HG02970 (cell line): ENCODE measurements at regions not wholly inside any gene's neighbourhood (a gene's known extent, or its start where the extent isn't known, plus 50 kb on each side); places are given as distances from the start of the nearest gene placed in this dataset.
"Not testable (repeated sequence)": the region's sequence is repeated elsewhere in the genome, so short reads cannot be mapped to it uniquely, and the experiment has no call there.

Experiments used
- ATAC-seq: cut with Tn5 transposase; IDR thresholded peaks from one replicate; pipeline ENCODE4 v1.9.1; 2021; ENCODE audit warnings: mild to moderate bottlenecking, moderate library complexity, moderate number of reproducible peaks; ENCODE audit not compliant: unreplicated experiment, low FRiP score

DNA sequence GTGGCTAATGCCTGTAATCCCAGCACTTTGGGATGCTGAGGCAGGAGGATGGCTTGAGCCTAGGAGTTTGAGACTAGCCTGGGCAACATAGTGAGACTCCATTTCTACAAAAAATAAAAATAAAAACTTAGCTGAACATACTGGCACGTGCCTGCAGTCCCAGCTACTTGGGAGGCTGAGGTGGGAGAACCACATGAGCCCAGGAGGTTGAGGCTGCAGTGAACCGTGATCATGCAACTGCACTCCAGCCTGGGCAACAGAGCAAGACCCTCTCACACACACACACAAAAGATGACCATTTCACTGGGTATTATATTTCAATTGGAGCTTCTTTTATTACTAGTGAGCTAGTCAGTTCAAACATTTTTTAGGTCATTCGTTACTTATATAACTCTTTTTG lies 116.9 kb upstream of the SLC35F3 start:
- ATAC-seq = no peak

DNA sequence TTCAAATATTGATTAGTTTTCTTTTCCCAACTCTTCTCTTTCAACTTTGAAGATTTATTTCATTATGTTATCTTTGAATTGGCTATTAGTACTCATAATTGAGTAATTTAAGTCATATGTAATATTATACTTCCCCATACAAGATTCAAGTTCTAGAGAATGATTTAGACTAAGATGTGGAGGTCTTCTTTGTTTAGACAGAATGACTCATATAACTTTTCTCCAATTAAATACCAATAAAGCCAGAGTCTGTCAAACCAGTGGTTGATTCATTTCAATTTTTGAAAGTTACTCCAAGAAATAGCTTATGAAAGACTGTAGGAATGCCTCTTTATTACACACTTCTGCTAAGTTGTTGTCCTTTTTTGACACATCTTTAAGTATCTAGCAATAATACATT lies 115.8 kb upstream of the SLC35F3 start:
- no peak for ATAC-seq

DNA sequence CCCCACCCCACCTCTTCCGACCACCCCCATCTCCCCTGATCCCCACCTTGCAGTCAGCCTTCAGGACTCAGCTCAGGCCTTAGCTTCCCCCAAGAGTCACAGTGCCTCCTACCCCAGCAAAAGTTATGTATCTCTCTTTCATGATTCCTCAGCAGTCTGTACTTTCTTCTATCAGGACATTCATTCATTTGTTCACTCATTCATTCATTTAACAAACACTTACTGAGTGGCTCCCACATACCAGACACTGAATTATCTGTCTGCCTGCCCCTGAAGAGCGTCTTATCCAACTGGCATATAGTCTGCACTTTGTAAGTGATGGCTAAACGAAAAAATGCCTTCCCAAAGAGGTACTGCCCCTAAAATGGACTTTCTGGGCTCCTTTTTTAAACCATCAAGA lies 114.4 kb upstream of the SLC35F3 start:
- no peak for ATAC-seq

DNA sequence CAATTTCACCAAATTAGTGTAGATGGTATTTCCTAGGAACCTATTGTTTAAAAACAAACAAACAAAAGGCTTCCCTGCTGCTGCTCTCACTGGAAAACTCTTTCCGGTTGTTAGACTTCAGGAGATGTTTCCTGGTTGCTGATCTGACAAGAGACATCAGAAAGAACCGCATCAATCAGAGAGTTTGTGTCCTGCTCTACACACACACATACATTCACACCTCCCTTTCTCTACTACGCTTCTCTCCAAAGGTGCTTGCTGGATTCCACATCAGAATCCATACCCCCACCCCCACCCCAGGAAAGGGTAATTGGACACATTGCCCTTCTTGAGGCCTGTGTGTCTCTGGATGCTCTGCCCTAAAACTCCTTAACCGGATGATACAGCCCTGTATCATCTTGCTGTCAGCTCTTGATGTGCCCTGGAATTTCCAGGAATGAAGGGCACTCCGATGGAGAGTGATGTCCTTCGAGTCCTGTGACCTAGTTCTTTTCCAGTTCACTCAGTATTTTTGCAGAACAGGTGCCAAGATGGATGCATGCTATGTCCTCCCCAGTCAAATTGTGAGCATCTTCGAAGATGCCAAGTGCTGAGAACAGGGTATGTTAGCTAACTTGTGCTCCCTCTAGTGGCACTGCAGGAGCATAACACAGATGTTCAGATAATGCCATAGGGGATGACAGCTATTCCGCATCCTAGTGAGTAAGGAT lies 113.7 kb upstream of the SLC35F3 start:
- ATAC-seq = peak; percentile 76

DNA sequence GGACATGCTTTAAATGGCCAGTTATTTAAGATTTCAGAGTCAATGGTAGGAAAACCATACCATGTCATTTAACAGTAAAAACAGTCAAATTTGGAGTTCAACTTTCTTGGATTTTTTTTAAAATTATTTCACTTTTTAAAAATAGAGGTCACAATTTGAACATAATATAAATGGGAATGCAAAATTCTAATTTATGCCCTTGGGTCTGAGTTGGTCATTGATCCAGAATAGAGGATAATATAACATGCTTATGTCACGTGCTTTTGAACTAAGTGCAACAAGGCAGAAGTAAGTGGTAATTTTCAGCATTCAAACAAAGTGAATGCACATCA lies 113.1 kb upstream of the SLC35F3 start:
- no peak for ATAC-seq

DNA sequence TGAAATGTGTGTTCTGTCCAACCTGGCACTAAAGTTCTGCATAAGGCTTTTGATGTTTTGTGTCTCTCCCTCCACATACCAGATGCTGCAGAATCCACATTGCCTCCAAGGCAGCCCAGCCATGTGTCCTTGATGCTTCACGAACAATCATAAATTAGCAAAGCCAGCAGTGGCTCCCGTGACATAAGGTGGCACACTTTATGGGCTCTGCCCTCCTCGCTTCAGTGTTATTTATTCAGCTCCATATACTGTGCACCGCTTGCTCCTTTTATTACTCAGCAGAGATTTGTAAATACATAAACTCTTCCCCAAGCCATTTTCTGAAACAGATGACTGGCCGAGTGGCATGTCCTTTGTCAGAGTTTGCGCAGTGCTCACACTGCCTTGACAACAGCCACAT lies 112.8 kb upstream of the SLC35F3 start:
- no peak for ATAC-seq

DNA sequence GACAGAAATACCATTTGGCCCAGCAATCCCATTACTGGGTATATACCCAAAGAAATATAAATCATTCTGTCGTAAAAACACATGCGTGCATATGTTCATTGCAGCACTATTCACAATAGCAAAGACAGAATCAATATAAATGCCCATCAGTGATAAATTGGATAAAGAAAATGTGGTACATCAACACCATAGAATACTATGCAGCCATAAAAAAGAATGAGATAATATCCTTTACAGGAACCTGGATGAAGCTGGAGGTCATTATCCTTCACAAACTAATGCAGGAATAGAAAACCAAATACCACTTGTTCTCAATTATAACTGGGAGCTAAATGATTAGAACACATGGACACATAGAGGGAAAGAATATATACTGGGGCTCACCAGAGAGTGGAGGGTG lies 109.6 kb upstream of the SLC35F3 start:
- ATAC-seq = no peak

DNA sequence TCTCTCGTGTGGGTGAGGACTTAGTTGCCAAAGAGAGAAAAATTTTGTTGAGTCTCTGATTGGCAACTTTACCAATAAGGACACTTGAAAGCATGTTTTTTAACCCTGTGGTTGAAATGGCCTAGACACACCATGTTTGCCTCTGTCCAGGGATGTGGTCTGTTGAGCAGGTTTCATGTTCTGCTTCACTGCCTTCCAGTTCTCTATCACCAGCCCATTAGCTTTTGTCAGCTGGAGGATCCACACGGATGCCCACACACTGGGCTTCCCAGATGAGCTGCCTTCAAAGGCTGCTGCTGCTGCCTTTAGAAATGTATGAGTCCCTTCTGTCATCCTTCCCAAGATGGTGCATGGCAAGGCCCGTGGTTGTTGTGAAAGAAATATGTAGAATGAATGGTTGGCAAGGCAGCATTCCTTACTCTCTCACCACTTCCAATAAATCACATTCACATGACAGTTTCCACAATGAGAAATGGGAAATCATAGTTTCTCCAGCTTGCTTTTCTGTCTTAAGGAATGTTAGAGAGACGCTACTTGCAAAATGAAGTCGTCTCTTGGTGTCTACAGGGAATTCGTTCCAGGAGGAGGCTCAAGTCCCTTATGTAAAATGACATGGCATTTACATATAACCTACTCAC lies 108.2 kb upstream of the SLC35F3 start:
- no peak for ATAC-seq

DNA sequence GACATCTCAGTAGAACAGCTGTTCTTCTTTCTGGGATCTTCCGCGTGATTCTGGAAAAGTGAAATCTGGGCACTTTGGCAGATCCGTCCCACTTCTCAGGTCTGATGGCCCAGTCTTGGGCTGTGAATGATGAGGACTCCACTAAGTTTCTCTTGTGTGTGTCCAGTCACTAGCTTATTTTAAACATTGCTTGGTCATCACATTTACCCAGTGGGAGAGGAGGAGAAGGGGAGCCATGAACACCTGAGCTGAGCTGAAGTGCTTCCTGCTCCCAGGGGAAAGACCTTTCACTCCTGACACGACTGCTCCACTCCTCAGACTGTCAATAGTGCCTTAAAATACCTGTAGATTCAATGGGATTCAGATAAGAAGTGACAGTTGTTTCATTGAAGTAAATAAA lies 101.9 kb upstream of the SLC35F3 start:
- no peak for ATAC-seq

DNA sequence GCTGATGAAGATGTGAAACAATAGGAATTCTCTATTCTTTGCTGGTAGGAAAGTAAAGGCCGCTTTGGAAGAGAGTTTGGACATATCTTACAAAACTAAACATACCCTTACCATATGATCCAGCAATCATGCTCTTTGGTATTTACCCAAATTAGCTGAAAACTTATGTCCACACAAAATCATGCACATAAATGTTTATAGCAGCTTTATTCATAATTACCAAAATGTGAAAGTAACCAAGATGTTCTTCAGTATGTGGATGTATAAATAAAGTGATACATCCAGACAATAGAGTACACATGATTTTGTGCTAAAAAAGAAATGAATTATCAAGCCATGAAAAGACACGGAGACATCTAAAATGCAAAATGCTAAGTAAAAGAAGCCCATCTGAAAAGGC lies 98.7 kb upstream of the SLC35F3 start:
- ATAC-seq = no peak

DNA sequence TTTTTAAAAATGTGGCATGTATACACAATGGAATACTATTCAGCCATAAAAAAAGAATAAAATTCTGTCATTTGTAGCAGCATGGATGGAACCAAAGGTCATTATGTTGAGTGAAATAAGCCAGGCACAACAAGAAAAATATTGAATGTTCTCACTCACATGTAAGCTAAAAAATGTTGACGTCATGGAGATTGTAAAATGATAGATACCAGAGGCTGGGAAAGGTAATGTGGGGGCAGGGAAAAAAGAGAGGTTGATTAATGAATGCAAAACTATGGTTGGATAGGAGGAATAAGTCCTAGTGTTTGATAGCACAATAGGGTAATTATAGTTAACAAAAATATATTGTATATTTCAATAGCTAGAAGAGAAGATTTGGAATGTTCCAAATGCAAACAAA lies 89.1 kb upstream of the SLC35F3 start:
- no peak for ATAC-seq

DNA sequence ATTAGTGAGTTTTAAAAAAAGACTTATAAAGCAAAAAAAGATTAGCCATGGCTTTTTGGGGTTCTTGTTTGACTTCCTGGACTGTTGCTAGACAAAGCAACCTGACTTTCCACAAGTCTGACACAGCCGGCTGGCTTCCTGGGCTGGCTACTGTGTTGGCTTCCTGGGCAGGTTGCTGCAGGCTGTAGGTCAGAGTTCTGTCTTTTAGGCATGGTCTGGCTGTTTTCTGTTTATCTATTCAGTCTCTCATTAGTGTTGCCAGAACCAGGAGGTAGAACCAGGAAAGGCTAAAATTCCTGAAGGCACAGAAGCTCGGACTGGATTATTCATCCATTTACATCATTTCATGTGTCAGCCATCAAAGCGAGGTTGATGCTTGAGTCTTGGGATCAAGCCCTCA lies 88.6 kb upstream of the SLC35F3 start:
- ATAC-seq = no peak

DNA sequence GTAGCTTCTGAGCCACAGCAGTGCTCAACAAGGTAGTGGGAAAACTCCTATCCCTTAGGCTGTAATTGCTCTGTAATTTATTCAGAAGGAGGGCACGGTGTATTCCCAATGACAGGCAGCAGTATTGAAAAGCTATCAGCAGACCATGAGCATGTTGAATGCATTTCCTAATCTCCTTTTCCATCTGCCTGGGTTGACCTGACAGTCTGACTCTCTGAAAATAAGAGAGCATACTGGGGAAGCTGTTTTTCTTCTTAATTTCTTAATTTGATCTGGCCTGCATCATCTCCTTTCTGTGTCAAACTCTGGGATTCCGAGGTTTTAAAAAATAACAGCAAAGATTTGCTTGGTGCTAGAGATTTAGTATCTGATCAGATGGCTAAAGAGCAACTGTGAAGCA lies 88.1 kb upstream of the SLC35F3 start:
- no peak for ATAC-seq

DNA sequence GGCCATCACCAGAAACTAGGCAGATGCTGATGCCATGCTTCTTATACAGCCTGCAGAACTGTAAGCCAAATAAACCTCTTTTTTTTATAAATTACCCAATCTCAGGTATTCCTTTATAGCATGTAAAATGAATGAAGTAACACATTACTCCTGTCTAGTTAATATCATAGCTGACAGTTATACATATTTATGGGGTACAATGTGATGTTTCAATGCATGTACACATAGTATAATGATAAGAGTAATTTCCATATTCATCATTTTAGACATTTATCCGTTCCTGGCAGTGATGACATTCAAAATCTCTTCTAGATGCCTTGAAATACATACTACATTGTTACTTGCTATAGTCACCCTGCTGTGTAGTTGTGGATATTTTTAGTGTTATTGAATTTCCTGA lies 85.4 kb upstream of the SLC35F3 start:
- ATAC-seq = no peak

DNA sequence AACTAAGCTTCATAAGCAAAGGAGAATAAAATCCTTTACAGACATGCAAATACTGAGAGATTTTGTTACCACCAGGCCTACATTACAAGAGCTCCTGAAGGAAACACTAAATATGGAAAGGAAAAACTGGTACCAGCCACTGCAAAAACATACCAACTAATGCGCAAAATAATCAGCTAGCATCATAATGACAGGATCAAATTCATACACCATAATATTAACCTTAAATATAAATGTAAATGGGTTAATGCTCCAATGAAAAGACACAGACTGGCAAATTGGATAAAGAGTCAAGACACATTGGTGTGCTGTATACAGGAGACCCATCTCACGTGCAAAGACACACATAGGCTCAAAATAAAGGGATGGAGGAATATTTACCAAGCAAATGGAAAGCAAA lies 80.3 kb upstream of the SLC35F3 start:
- ATAC-seq = not testable (repeated sequence)

DNA sequence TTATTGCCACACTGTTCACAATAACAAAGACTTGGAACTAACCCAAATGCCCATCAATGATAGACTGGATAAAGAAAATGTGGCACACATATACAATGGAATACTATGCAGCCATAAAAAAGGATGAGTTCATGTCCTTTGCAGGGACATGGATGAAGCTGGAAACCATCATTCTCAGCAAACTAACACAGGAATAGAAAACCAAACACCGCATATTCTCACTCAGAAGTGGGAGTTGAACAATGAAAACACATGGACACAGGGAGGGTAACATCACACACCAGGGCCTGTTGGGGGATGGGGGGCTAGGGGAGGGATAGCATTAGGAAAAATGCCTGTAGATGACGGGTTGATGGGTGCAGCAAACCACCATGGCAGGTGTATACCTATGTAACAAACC lies 76.5 kb upstream of the SLC35F3 start:
- not testable (repeated sequence) for ATAC-seq

DNA sequence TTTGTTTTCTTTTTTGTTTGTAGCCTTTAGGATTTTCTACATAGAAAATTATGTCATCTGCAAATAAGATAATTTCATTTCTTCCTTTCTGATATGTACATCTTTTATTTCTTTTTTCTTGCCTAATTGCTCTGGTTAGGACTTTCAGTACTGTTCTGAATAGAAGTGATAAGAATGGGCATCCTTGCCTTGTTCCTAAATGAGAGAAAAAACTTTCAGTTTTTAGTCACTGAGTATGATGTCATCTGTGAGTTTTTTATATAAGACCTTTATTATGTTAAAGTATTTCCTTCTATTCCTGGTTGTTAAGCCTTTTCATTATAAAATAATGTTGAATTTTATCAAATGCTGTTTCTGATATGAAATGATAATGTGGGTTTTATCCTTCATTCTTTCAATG lies 76.0 kb upstream of the SLC35F3 start:
- no peak for ATAC-seq

DNA sequence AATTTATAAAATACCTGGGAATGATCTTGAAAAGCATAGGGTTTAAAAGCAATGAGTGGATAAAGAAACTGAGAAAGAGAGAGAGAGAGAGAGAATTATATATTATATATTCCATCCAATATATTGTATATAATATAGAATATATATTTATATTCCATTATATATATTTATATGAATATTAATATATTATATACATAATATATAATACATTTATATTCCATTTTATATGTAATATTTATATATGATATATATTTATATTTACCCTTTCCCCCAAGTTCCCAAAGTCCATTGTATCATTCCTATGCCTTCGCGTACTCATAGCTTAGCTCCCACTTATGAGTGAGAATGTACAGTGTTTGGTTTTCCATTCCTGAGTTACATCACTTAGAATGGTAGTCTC lies 69.9 kb upstream of the SLC35F3 start:
- no peak for ATAC-seq

DNA sequence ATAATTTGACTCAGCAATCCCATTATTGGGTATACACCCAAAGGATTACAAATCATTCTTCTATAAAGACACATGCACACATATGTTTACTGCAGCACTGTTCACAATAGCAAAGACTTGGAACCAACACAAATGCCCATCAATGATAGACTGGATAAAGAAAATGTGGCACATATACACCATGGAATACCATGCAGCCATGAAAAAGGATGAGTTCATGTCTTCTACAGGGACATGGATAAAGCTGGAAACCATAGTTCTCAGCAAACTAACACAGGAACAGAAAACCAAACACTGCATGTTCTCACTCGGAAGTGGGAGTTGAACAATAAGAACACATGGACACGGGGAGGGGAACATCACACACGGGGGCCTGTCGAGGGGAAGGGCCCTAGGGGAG lies 66.3 kb upstream of the SLC35F3 start:
- not testable (repeated sequence) for ATAC-seq

DNA sequence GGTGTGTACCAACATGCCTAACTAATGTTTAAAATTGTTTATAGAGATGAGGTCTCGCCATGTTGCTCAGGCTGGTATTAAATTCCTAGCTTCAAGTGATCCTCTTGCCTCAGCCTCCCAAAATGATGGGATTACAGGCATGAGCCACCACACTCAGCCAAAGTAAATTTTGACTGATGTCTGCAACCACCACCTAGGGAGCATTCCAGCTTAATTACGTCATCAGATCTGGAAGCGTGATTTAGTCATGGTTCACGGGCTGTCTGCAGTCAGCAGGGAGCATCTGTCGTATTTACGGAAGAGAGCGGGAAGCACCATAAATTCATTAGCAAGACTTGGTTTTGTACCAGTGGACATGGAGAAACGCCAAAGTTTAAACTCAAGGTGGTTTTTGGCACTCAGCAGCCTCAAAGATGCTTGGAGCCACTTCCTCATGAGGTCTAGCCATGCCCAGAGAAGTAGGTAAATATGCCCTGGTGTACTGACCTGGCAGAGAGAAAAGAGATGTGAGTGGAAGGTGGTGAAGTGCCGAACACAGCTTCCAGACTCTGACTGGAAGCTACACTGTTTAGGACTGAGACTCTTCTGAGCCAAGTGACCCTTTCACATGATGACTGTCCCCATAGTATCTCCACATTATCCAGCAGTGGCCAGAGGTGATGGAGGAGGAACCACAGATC lies 60.8 kb upstream of the SLC35F3 start:
- ATAC-seq = no peak

DNA sequence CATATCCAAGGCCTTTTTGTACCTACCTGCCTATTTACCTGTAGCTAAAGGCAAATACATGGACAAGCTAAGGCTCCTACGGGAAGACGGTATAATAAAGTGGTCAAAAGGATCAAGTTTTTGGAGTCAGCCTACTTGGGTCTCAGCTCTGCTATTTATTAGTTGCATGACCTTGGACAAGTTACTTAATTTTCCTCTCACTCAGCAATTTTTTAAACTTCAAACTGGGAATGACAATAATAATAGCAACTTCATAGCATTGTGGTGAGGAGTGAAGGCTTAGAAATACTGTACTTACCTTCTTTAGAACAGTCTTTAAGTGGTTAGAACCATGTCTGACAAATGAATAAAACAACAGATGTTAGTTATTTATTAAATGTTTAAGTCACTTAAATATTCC lies 60.2 kb upstream of the SLC35F3 start:
- no peak for ATAC-seq

DNA sequence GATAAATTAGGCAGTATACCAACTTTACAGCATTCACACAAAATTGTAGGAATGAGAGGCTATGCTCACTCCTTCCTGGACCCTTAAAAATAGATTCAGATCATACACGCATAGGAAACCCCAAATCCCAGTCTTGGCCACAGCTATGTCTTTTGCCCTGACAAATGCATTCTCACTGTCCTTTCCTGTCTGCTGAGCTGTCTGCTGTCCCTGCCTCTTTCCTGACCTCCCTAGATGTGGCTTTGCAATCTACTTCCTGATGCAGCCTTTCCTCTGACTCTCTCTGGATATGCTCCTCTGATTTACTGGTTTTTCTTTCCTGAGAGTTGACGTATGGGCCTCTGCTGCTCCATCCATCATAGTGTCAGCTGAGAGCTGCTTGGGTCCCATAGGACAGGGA lies 59.8 kb upstream of the SLC35F3 start:
- no peak for ATAC-seq
